PC-9 (cell line): ENCODE measurements at regions not wholly inside any gene's neighbourhood (a gene's known extent, or its start where the extent isn't known, plus 50 kb on each side); places are given as distances from the start of the nearest gene placed in this dataset.

ENCODE experiments used
- EZH2 ChIP-seq: fragments of 200-600 bp; sonication (generic); IDR thresholded peaks from 2 replicates; pipeline ENCODE4 v1.8.0; 2017; ENCODE audit warnings: antibody characterized with exemption, low read depth
- TF ChIP-seq, protein P1 (sequence below): fragments of 200-600 bp; sonication (generic); conservative IDR thresholded peaks from 2 replicates; pipeline ENCODE4 v1.6.1; 2017; ENCODE audit warnings: mixed run types, antibody characterized with exemption, mild to moderate bottlenecking, moderate library complexity

DNA sequence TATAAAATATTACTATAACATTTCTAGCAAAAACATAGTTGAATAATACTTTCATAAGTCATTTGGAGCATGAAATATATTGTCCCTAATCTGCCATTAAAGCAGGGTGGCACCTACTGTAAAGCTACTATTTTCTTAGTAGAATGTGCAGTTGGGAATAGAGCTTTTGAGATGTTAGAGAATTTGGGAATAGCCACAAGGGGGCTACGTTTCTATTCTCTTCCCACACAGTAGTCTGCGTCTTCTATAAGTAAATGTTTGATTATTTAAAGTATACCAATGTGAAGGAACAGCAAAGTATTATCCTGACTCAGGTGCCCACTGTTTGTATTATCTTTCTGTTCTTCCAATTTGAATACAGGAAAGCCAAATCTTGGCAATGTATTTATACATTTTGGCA lies 323.2 kb upstream of the GIMD1 start:
- TF ChIP-seq, protein P1, sequence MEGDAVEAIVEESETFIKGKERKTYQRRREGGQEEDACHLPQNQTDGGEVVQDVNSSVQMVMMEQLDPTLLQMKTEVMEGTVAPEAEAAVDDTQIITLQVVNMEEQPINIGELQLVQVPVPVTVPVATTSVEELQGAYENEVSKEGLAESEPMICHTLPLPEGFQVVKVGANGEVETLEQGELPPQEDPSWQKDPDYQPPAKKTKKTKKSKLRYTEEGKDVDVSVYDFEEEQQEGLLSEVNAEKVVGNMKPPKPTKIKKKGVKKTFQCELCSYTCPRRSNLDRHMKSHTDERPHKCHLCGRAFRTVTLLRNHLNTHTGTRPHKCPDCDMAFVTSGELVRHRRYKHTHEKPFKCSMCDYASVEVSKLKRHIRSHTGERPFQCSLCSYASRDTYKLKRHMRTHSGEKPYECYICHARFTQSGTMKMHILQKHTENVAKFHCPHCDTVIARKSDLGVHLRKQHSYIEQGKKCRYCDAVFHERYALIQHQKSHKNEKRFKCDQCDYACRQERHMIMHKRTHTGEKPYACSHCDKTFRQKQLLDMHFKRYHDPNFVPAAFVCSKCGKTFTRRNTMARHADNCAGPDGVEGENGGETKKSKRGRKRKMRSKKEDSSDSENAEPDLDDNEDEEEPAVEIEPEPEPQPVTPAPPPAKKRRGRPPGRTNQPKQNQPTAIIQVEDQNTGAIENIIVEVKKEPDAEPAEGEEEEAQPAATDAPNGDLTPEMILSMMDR, result no peak
- TF ChIP-seq EZH2, result no peak
